ENCODE measurements at regions not wholly inside any gene's neighbourhood (a gene's known extent, or its start where the extent isn't known, plus 50 kb on each side); places are given as distances from the start of the nearest gene placed in this dataset.

DNA sequence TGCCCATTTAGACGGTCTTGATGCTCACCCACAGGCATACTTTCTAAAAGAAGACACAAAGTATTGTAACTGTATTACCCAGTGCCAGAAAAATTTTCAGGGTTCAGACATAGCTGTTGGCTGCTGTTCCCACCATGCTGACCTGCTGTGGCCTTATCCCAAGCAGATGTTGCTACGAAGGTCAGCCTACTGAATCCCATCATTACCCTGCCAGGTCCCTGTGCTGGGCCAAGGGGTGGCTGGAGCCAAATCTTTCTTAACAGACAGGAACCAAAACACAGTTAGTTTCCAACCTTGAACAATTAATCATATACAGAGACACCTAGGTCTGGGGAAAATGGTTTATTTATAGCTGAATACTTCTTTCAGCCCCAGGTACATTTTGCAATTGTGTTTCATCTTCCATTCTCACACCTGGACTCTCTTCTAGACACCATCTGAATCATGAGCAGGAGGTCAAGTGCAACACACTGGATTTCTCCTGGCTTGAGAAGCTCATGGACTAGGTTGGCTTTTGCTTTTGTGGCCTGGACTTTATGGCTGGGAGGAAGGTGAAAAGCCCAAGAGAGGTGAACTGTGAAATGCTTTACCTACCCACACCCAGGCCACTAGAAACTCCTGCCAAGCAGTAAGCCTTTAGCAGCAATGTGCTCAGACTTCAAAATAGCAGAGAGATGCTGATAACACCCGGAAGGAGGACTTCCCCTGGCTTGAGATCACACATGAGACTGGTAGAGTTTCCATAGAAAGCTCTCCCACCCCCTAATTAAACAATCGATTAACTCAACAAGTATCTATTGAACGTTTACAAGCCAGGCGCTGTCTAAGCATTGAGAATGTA, 150.1 kb downstream of the SUDS3 start:
- no peak for TF ChIP-seq CTCF (IDR thresholded peaks at IDR 0.05; ENCODE audit: unreplicated experiment in 3 of 3)
- Mint-ChIP-seq H3K4me3 (no peak overlapping the region), H3K9me3 (no peaks in the 10 kb centered on the region), H3K27me3 (ENCODE audit: low read depth) (peaks cover 9% of the 10 kb centered on the region), H3K36me3 (ENCODE audit: low read depth) (no peaks in the 10 kb centered on the region), H3K27ac (no peak overlapping the region), H3K4me1 (no peaks in the 10 kb centered on the region)

DNA sequence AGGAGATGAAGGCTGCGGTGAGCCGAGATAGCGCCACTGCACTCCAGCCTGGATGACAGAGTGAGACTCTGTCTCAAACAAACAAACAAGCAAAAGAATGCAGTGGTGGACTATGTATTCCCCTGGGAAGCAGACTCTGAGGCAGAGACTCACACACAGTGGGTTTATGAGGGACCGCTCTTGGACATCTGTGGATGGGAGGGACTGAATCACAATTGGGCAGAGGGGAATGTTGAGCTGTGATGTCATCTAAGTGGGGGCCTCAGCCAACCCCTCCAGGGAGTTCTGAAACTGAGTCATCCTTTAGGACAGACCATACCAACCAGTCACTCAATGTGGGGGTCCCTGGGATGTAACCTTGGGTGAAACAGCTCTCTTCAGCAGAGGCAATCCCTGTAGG, 151.0 kb downstream of the SUDS3 start:
- H3K27me3 Mint-ChIP-seq (ENCODE audit: low read depth) = peaks cover 9% of the 10 kb centered on the region
- no peak overlapping the region for H3K27ac Mint-ChIP-seq
- no peaks in the 10 kb centered on the region for H3K36me3 Mint-ChIP-seq (ENCODE audit: low read depth)
- TF ChIP-seq CTCF (IDR thresholded peaks at IDR 0.05; ENCODE audit: unreplicated experiment in 3 of 3) = no peak
- H3K9me3 Mint-ChIP-seq = no peaks in the 10 kb centered on the region
- H3K4me3 Mint-ChIP-seq = no peak overlapping the region
- H3K4me1 Mint-ChIP-seq = no peaks in the 10 kb centered on the region

- H3K27me3 Mint-ChIP-seq (ENCODE audit: low read depth) = peaks cover 9% of the 10 kb centered on the region
- no peaks in the 10 kb centered on the region for H3K36me3 Mint-ChIP-seq (ENCODE audit: low read depth)
- H3K4me3 Mint-ChIP-seq = no peak overlapping the region
- no peaks in the 10 kb centered on the region for H3K4me1 Mint-ChIP-seq
- H3K9me3 Mint-ChIP-seq = no peaks in the 10 kb centered on the region
- H3K27ac Mint-ChIP-seq = no peak overlapping the region
- no peak for TF ChIP-seq CTCF (IDR thresholded peaks at IDR 0.05; ENCODE audit: unreplicated experiment in 3 of 3)
Measured at GRCh38 chr12:118528625-118529024, 152.3 kb downstream of the SUDS3 start.

DNA sequence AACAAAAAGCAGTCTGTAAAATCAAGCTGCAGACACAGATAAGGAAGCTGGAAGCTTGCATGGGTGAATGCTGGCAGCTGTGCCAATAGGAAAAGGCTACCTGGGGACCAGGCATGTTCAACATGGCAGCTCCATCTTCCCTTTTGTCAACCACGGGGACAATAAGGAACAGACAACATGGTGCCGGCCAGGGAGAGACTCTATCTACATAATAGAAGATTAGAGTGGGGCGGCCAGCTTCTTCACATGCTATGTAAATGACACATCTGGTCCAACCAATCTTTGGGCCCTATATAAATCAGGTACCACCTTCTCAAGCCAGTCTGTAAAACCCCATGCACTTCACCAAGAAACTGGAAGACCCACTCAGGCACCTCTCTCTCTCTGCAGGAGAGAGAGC, 157.6 kb downstream of the SUDS3 start:
- Mint-ChIP-seq H3K4me1 (peaks cover 5% of the 10 kb centered on the region), H3K27ac (no peak overlapping the region), H3K36me3 (ENCODE audit: low read depth) (no peaks in the 10 kb centered on the region), H3K9me3 (no peaks in the 10 kb centered on the region), H3K27me3 (ENCODE audit: low read depth) (no peaks in the 10 kb centered on the region), H3K4me3 (no peak overlapping the region)
- TF ChIP-seq CTCF (IDR thresholded peaks at IDR 0.05; ENCODE audit: unreplicated experiment in 3 of 3) = no peak

DNA sequence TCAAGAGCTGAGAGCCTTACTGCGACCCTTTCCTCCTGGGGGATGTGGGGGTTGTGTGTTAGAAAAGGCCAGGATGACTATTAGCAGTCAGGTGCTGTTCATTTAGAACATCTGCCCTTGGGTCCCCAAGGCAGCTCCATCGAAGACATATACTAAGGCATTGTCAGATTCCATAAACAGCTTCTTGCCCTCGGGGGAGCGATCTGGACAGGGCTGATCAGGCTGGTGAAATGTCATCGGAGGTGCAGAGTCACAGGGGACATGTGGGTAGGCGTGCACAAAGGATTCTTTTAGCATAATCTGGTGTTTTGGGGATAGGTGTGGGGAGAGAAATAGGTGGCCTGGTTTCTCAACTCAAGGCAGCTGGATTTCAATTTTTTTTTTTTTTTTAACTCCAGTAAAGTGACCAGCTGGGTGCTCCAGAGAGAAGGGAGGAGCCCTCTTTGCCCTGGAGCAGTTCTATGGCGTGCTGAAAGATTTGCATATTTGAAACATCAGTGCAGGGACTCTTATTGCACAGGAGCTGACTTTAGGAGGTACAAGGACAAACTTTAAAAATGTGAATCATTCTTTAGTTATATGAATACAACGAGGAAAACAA, 160.1 kb downstream of the SUDS3 start:
- no peak for TF ChIP-seq CTCF (IDR thresholded peaks at IDR 0.05; ENCODE audit: unreplicated experiment in 3 of 3)
- no peaks in the 10 kb centered on the region for H3K9me3 Mint-ChIP-seq
- no peak overlapping the region for H3K4me3 Mint-ChIP-seq
- no peaks in the 10 kb centered on the region for H3K36me3 Mint-ChIP-seq (ENCODE audit: low read depth)
- peaks cover 5% of the 10 kb centered on the region for H3K4me1 Mint-ChIP-seq
- H3K27ac Mint-ChIP-seq = peak overlapping the region in 1 of 3 experiments; percentile 37
- no peaks in the 10 kb centered on the region for H3K27me3 Mint-ChIP-seq (ENCODE audit: low read depth)
